Left lung (tissue), 4 donors: ENCODE measurements at regions not wholly inside any gene's neighbourhood (a gene's known extent, or its start where the extent isn't known, plus 50 kb on each side); places are given as distances from the start of the nearest gene placed in this dataset.

Experiments used
- ATAC-seq: fragments of 200-7000 bp; cut with Tn5 transposase; one replicate; pipeline ENCODE4 v1.9.1; 2020; ENCODE audit warnings: moderate library complexity
- DNase-seq, 4 donors: peaks; one replicate each; pipeline ENCODE4 v3.0.0-alpha.2; 2013 to 2020
- H3K27ac ChIP-seq, 2 donors: fragments of 200-600 bp; sonication (generic) in 1 of 2; one replicate each; pipeline versions ENCODE4 v1.5.0 to v1.8.0; 2020 to 2021
- H3K27me3 ChIP-seq, 2 donors: fragments of 200-600 bp; sonication (generic) in 1 of 2; one replicate each; pipeline versions ENCODE4 v1.5.0 to v1.8.0; 2020 to 2021
- H3K36me3 ChIP-seq, 2 donors: fragments of 200-600 bp; sonication (generic) in 1 of 2; one replicate each; pipeline versions ENCODE4 v1.5.0 to v1.8.0; 2020 to 2021
- H3K4me1 ChIP-seq, 2 donors: fragments of 200-600 bp; one replicate each; pipeline ENCODE4 v1.8.0; 2021
- H3K4me3 ChIP-seq, 2 donors: fragments of 200-600 bp; sonication (generic) in 1 of 2; one replicate each; pipeline versions ENCODE4 v1.5.0 to v1.8.0; 2020 to 2021; ENCODE audit warnings: mild to moderate bottlenecking in 1 of 2
- H3K9me3 ChIP-seq, 2 donors: fragments of 200-600 bp; sonication (generic) in 1 of 2; one replicate each; pipeline versions ENCODE4 v1.5.0 to v1.8.0; 2020 to 2021
- CTCF ChIP-seq, 2 donors: fragments of 200-600 bp; sonication (generic) in 1 of 2; IDR thresholded peaks; one replicate each; pipeline versions ENCODE4 v1.5.0 to v1.8.0; 2021; ENCODE audit warnings: antibody characterized with exemption in 2 of 2
- intact Hi-C, 2 donors: fragments of 100-400 bp; cut with DNase I; formaldehyde crosslinking; loops; one replicate each; pipeline versions ENCODE4 v1.11.2 to v1.14.2; 2022
- donor health status: DM: no; HTN: yes; CAD: no.
- donor health status: DM: no; HTN: no; CAD: no.

GRCh38 chr6:27111743-27112142, 135.8 kb upstream of the PRSS16 start:
- Histone ChIP-seq H3K9me3 (peaks cover 0 to 15% of the 10 kb centered on the region in 2 donors), H3K4me1 (no peaks in the 10 kb centered on the region), H3K4me3 (no peak overlapping the region), H3K36me3 (no peaks in the 10 kb centered on the region), H3K27me3 (no peaks in the 10 kb centered on the region), H3K27ac (no peak overlapping the region)
- TF ChIP-seq CTCF (IDR thresholded peaks at IDR 0.05), result no peak
- intact Hi-C loops, result no loop called here
- ATAC-seq, result no peak
- DNase-seq, result no peak

- H3K4me1 ChIP-seq, result no peaks in the 10 kb centered on the region
- intact Hi-C loops, result no loop called here
- peaks cover 0 to 15% of the 10 kb centered on the region in 2 donors for H3K9me3 ChIP-seq
- H3K27ac ChIP-seq, result no peak overlapping the region
- DNase-seq (no peak), ATAC-seq (no peak)
- H3K36me3 ChIP-seq, result no peaks in the 10 kb centered on the region
- no peak overlapping the region for H3K4me3 ChIP-seq
- H3K27me3 ChIP-seq, result no peaks in the 10 kb centered on the region
- no peak for TF ChIP-seq CTCF (IDR thresholded peaks at IDR 0.05)
These were observed 134.5 kb upstream of the PRSS16 start for GRCh38 chr6:27112974-27113373.

GRCh38 chr6:27119329-27119728, 128.2 kb upstream of the PRSS16 start:
- Histone ChIP-seq H3K27me3 (no peaks in the 10 kb centered on the region), H3K27ac (no peak overlapping the region), H3K4me1 (no peaks in the 10 kb centered on the region), H3K4me3 (no peak overlapping the region), H3K9me3 (no peaks in the 10 kb centered on the region), H3K36me3 (no peaks in the 10 kb centered on the region)
- no peak for DNase-seq
- no peak for ATAC-seq
- no peak for TF ChIP-seq CTCF (IDR thresholded peaks at IDR 0.05)
- intact Hi-C loops, result no loop called here

- Histone ChIP-seq H3K4me1 (no peaks in the 10 kb centered on the region), H3K4me3 (no peak overlapping the region), H3K36me3 (no peaks in the 10 kb centered on the region), H3K27me3 (no peaks in the 10 kb centered on the region), H3K27ac (no peak overlapping the region), H3K9me3 (no peaks in the 10 kb centered on the region)
- ATAC-seq (no peak), DNase-seq (no peak)
- intact Hi-C loops, result no loop called here
- TF ChIP-seq CTCF (IDR thresholded peaks at IDR 0.05), result no peak
These were observed 127.7 kb upstream of the PRSS16 start for GRCh38 chr6:27119761-27120160.

- H3K27me3 ChIP-seq, result no peaks in the 10 kb centered on the region
- DNase-seq (no peak), ATAC-seq (no peak)
- intact Hi-C loops, result no loop called here
- no peak overlapping the region for H3K27ac ChIP-seq
- peaks cover 1 to 2% of the 10 kb centered on the region in 2 donors for H3K4me1 ChIP-seq
- H3K4me3 ChIP-seq, result no peak overlapping the region
- no peak for TF ChIP-seq CTCF (IDR thresholded peaks at IDR 0.05)
- no peaks in the 10 kb centered on the region for H3K36me3 ChIP-seq
- no peaks in the 10 kb centered on the region for H3K9me3 ChIP-seq
These were observed 125.9 kb upstream of the PRSS16 start for GRCh38 chr6:27121640-27122039.
